Uterus (tissue), 2 donors: ENCODE measurements at regions not wholly inside any gene's neighbourhood (a gene's known extent, or its start where the extent isn't known, plus 50 kb on each side); places are given as distances from the start of the nearest gene placed in this dataset.

ENCODE experiments used
- CTCF ChIP-seq, 4 experiments: fragments of 200-600 bp in 2 of 4; fragments of 450-650 bp in 2 of 4; sonication (generic) in 2 of 4; IDR thresholded peaks; one replicate each; pipeline ENCODE4 v1.5.1; 2016 to 2019; ENCODE audit warnings: antibody characterized with exemption in 4 of 4, mild to moderate bottlenecking in 2 of 4, moderate library complexity in 1 of 4
- POLR2A ChIP-seq, 2 donors: fragments of 450-650 bp; IDR thresholded peaks; one replicate each; pipeline ENCODE4 v1.6.1; 2016; ENCODE audit warnings: antibody characterized with exemption in 2 of 2, mild to moderate bottlenecking in 1 of 2, moderate library complexity in 1 of 2

DNA sequence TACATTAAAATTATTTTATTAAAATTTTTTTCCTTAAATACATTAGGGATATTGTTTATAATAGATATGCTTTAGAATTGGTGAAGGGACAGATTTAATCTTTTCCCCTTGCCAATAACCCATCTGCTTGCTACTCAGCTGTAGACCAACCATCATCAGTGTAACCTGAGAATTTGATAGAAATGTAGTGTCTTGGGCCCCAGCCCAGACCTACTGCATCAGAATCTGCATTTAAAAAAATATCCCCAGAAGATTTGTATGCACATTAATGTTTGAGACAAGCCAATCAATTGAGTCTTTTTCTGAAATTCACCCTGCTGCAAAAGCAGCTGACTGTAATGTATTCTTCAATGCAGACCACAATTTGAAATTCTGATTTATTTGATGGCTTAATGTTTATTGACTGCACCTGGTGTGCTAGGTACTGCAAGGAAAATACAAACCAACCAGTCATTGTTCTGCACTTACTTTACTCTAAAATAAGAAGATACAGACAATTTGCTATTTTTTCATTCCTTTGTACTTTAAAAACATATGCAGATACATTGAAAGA is 190.7 kb upstream of the SGO1 start:
- TF ChIP-seq POLR2A (IDR thresholded peaks at IDR 0.05) (no peak), CTCF (IDR thresholded peaks at IDR 0.05) (no peak)
